Colonic mucosa (tissue), 4 donors: ENCODE measurements at regions not wholly inside any gene's neighbourhood (a gene's known extent, or its start where the extent isn't known, plus 50 kb on each side); places are given as distances from the start of the nearest gene placed in this dataset.
"Not testable (repeated sequence)": the region's sequence is repeated elsewhere in the genome, so short reads cannot be mapped to it uniquely, and the experiment has no call there.

ENCODE experiments used
- DNase-seq: peaks from one replicate; pipeline ENCODE4 v3.0.0-alpha.2; 2020
- H3K27ac ChIP-seq: fragments of 200-600 bp; one replicate; pipeline ENCODE4 v1.8.0; 2021
- H3K27me3 ChIP-seq: fragments of 200-600 bp; one replicate; pipeline ENCODE4 v1.8.0; 2021
- H3K36me3 ChIP-seq: fragments of 200-600 bp; one replicate; pipeline ENCODE4 v1.8.0; 2021
- H3K4me1 ChIP-seq: fragments of 200-600 bp; one replicate; pipeline ENCODE4 v1.8.0; 2021; ENCODE audit warnings: mild to moderate bottlenecking
- H3K4me3 ChIP-seq: fragments of 200-600 bp; one replicate; pipeline ENCODE4 v1.8.0; 2021
- H3K9ac ChIP-seq, 2 donors: one replicate each; pipeline ENCODE4 v1.7.0; 2013; ENCODE audit warnings: control low read depth in 2 of 2, low read depth in 2 of 2, low read length in 2 of 2
- H3K9me3 ChIP-seq: fragments of 200-600 bp; one replicate; pipeline ENCODE4 v1.8.0; 2021
- CTCF ChIP-seq: fragments of 200-600 bp; IDR thresholded peaks from one replicate; pipeline ENCODE4 v1.8.0; 2022; ENCODE audit warnings: antibody characterized with exemption, mild to moderate bottlenecking
- intact Hi-C: fragments of 100-400 bp; cut with DNase I; formaldehyde crosslinking; loops from one replicate; pipeline ENCODE4 v1.14.1; 2022
- donor health status: healthy.
- donor health status: DM: no; HTN: no; CAD: no.
- donor health status: DM: no; HTN: no; CAD: no.

DNA sequence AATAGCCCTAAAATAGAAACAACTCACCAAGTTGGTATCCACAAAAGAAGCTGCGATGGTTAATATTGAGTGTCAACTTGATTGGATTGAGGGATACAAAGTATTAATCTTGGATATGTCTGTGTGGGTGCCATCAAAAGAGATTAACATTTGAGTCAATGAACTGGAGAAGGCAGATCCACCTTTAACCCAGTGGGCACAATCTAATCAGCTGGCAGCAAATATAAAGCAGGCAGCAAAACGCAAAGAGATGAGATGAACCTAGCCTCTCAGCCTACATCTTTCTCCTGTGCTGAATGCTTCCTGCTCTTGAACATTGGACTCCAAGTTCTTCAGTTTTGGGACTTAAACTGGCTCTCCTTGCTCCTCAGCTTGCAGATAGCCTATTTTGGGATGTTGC, 277.6 kb upstream of the RAI14 start:
- H3K9ac ChIP-seq, H3K36me3 ChIP-seq, DNase-seq, H3K27me3 ChIP-seq, H3K9me3 ChIP-seq, H3K27ac ChIP-seq, H3K4me1 ChIP-seq, H3K4me3 ChIP-seq, intact Hi-C loops: not testable (repeated sequence)

- H3K9me3 ChIP-seq, H3K27ac ChIP-seq, H3K4me1 ChIP-seq, H3K27me3 ChIP-seq, H3K4me3 ChIP-seq, H3K36me3 ChIP-seq, intact Hi-C loops, DNase-seq, H3K9ac ChIP-seq: not testable (repeated sequence)
These were observed 267.4 kb upstream of the RAI14 start for GRCh38 chr5:34388754-34389153.

GRCh38 chr5:34409373-34409772, 246.8 kb upstream of the RAI14 start:
- TF ChIP-seq CTCF, result no peak
- no peaks in the 10 kb centered on the region for H3K9me3 ChIP-seq
- no peak for DNase-seq
- H3K36me3 ChIP-seq, result no peaks in the 10 kb centered on the region
- no peaks in the 10 kb centered on the region for H3K4me1 ChIP-seq
- H3K27ac ChIP-seq, result no peak overlapping the region
- no peaks in the 10 kb centered on the region for H3K27me3 ChIP-seq
- H3K9ac ChIP-seq, result no peak overlapping the region
- intact Hi-C loops, result no loop called here
- H3K4me3 ChIP-seq, result no peak overlapping the region

DNA sequence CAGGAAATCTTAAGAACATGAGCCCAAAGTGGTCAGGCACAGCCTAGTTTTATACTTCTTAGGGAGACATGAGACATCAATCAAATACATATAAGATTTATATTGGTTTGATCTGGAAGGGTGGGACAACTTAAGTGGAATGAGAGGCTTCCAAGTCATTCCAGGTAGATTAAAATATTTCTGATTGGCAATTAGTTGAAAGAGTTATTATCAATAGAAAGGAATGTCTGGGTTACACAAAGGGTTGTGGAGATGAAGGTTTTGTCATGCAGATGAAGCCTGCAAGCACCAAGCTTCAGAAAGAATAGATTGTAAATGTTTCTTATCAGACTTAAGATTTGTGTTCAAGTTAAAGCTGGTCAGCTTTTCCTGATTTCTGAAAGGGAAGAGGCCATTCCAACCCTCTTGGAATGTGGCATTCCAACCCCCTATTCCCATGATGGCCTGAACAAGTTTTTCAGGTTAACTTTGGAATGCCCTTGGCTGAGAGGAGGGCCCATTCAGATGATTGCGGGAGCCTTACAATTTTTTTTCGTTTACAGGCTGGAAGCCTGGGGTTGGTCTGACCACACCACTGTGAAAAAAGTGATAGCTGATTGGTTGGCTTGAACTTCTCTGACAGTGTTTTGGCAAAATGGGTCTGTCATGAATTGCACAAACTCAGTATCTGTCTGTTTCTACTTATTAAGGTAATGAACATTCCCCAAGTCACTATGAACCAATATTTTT, 245.6 kb upstream of the RAI14 start:
- H3K9ac ChIP-seq, result no peak overlapping the region
- no peaks in the 10 kb centered on the region for H3K36me3 ChIP-seq
- no peaks in the 10 kb centered on the region for H3K9me3 ChIP-seq
- no peak for DNase-seq
- TF ChIP-seq CTCF, result no peak
- no peak overlapping the region for H3K27ac ChIP-seq
- H3K4me3 ChIP-seq, result no peak overlapping the region
- no peaks in the 10 kb centered on the region for H3K27me3 ChIP-seq
- intact Hi-C loops, result no loop called here
- no peaks in the 10 kb centered on the region for H3K4me1 ChIP-seq

- no peaks in the 10 kb centered on the region for H3K4me1 ChIP-seq
- H3K36me3 ChIP-seq, result no peaks in the 10 kb centered on the region
- H3K9me3 ChIP-seq, result no peaks in the 10 kb centered on the region
- intact Hi-C loops, result no loop called here
- DNase-seq, result no peak
- no peak overlapping the region for H3K27ac ChIP-seq
- no peak for TF ChIP-seq CTCF
- H3K9ac ChIP-seq, result no peak overlapping the region
- H3K27me3 ChIP-seq, result no peaks in the 10 kb centered on the region
- H3K4me3 ChIP-seq, result no peak overlapping the region
These were observed 244.4 kb upstream of the RAI14 start for GRCh38 chr5:34411470-34412346.

- Histone ChIP-seq H3K27ac (no peak overlapping the region), H3K9me3 (no peaks in the 10 kb centered on the region), H3K9ac (no peak overlapping the region), H3K4me3 (no peak overlapping the region), H3K36me3 (no peaks in the 10 kb centered on the region), H3K27me3 (no peaks in the 10 kb centered on the region), H3K4me1 (no peaks in the 10 kb centered on the region)
- intact Hi-C loops, result no loop called here
- no peak for TF ChIP-seq CTCF
- no peak for DNase-seq
These were observed 243.4 kb upstream of the RAI14 start for GRCh38 chr5:34412736-34413135.
